ENCODE measurements at regions not wholly inside any gene's neighbourhood (a gene's known extent, or its start where the extent isn't known, plus 50 kb on each side); places are given as distances from the start of the nearest gene placed in this dataset.

- TF ChIP-seq BCL3 (IDR thresholded peaks at IDR 0.05) (no peak), FOSB (CRISPR knock-in tag; IDR thresholded peaks at IDR 0.05) (no peak), CBX2 (IDR thresholded peaks at IDR 0.05; ENCODE audit: borderline replicate concordance, low read depth) (no peak), CEBPB (IDR thresholded peaks at IDR 0.05) (no peak), KDM5A (IDR thresholded peaks at IDR 0.05) (no peak), CHD4 (IDR thresholded peaks at IDR 0.05; ENCODE audit: borderline replicate concordance) (no peak)
Observed at GRCh38 chr7:25486656-25487055, 258.4 kb upstream of the NPVF start (continued).

GRCh38 chr7:25493805-25494366 is 265.6 kb upstream of the NPVF start:
- no peak overlapping the region for H3K4me3 ChIP-seq
- ChIA-PET POLR2A (no interaction called here), CTCF (no interaction called here)
- H3K4me1 ChIP-seq = no peaks in the 10 kb centered on the region
- H3K4me2 ChIP-seq = no peak overlapping the region
- 9% methylated on average over 8 of the region's 8 CpGs for WGBS (ENCODE audit: missing lambda C conversion rate)
- DNase-seq (ENCODE audit: low read depth in 1 of 2, low spot score in 1 of 2) = no peak
- H3K27ac ChIP-seq = no peak overlapping the region
- no peak for FAIRE-seq
- TF ChIP-seq ELK1 (IDR thresholded peaks at IDR 0.05; ENCODE audit: low read depth, low read length) = no peak
- TF ChIP-seq ZNF302 (CRISPR knock-in tag; IDR thresholded peaks at IDR 0.05) = no peak
- TF ChIP-seq FOSB (CRISPR knock-in tag; IDR thresholded peaks at IDR 0.05) = no peak
- TF ChIP-seq REST (IDR thresholded peaks at IDR 0.05) = no peak
- TF ChIP-seq HOXB13 (CRISPR knock-in tag; IDR thresholded peaks at IDR 0.05; ENCODE audit: low read depth) = no peak
- H3K9me3 ChIP-seq = no peaks in the 10 kb centered on the region
- ATAC-seq = no peak

- no peak for FAIRE-seq
- TF ChIP-seq SREBF2 (IDR thresholded peaks at IDR 0.05) (no peak), HDAC2 (IDR thresholded peaks at IDR 0.05) (no peak), CHD4 (IDR thresholded peaks at IDR 0.05; ENCODE audit: borderline replicate concordance) (no peak), RNF2 (IDR thresholded peaks at IDR 0.05; ENCODE audit: borderline replicate concordance, low read depth) (no peak), NR3C1 (IDR thresholded peaks at IDR 0.05) (no peak), HES2 (IDR thresholded peaks at IDR 0.05) (no peak), CHD2 (IDR thresholded peaks at IDR 0.05; ENCODE audit: low read length, partially characterized antibody) (no peak), EHMT2 (IDR thresholded peaks at IDR 0.05; ENCODE audit: low read depth) (no peak), ZFP36 (IDR thresholded peaks at IDR 0.05; ENCODE audit: borderline replicate concordance, partially characterized antibody) (no peak), BHLHE40 (IDR thresholded peaks at IDR 0.05; ENCODE audit: low read depth, low read length) (no peak), JUN (IDR thresholded peaks at IDR 0.05) (no peak), HEYL (CRISPR knock-in tag; IDR thresholded peaks at IDR 0.05) (no peak), CBX2 (IDR thresholded peaks at IDR 0.05; ENCODE audit: borderline replicate concordance, low read depth) (no peak), MYC (IDR thresholded peaks at IDR 0.05; ENCODE audit: borderline replicate concordance, low read length) (no peak), ZSCAN20 (CRISPR knock-in tag; IDR thresholded peaks at IDR 0.05) (no peak), MAFK (IDR thresholded peaks at IDR 0.05; ENCODE audit: partially characterized antibody) (no peak)
- ATAC-seq = no peak
- no peak for DNase-seq (ENCODE audit: low read depth in 1 of 2, low spot score in 1 of 2)
- Histone ChIP-seq H3K4me3 (no peak overlapping the region), H3K27ac (no peak overlapping the region), H3K4me1 (no peaks in the 10 kb centered on the region), H3K4me2 (no peak overlapping the region), H3K9me3 (no peaks in the 10 kb centered on the region)
- POLR2A ChIA-PET = no interaction called here
- 0% methylated on average over 2 of the region's 2 CpGs for WGBS (ENCODE audit: missing lambda C conversion rate)
- CTCF ChIA-PET = no interaction called here
Observed at GRCh38 chr7:25494896-25495295, 266.6 kb upstream of the NPVF start.

All from A549 (cell line).